ENCODE measurements at regions not wholly inside any gene's neighbourhood (a gene's known extent, or its start where the extent isn't known, plus 50 kb on each side); places are given as distances from the start of the nearest gene placed in this dataset.
"Not testable (repeated sequence)": the region's sequence is repeated elsewhere in the genome, so short reads cannot be mapped to it uniquely, and the experiment has no call there.

DNA sequence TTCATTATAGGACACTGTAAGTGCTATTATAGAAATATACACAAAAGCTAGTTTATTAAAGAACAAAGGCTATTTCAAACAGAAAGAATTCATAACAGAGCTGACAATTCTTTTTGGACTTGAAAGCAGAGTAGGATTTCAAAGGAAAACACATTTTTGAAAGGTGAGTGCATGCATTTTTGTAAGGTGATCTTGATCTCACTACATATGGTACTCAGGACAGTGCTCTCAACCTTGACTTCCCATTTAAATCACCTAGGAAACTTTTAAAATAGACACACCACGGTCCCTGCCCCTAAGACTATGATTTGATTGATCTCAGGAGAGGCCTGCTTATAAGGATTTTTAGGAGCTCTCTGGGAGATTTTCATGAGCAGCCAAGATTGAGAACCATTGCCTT lies 1362.0 kb downstream of the CDH8 start:
- 11 to 14% methylated on average over 1 of the region's 1 CpG for WGBS, 2 donors
- intact Hi-C loops (cut with DNase I; ENCODE audit: low total_unique reads), result no loop called here
- no peak for TF ChIP-seq CTCF (IDR thresholded peaks at IDR 0.05)
- no peak for TF ChIP-seq POLR2A (IDR thresholded peaks at IDR 0.05)
- DNase-seq (ENCODE audit: low spot score in 2 of 2), result no peak
- H3K4me3 ChIP-seq (ENCODE audit: low read depth, poor library complexity, severe bottlenecking), result no peak overlapping the region

DNA sequence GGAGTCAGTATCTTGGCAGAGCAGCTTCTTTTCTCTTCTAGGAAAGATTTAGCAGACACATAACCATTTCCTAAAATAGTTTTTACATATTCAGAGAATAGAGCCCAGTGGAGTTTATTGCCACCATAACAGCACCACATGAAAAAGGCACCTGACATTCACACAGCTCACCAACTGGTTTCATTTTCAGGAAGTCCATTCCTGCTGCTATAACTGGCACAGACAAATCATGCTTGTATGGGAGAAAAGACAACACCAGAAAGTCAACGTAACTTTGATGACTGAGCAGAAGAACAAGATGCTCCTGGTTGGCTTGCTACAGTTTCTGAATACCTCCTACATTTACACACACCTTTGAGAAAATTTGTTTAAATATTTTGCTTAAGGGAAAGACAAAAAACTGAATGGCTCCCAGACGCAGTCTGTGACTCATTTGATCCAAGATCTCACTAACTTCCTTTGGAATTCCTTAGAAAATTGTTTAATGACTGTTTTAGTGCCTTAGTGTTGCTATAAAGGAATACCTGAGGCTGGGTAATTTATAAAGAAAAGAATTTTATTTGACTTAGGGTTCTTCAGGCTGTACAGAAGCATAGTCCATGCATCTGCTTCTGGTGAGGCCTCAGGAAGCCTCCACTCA lies 1380.6 kb downstream of the CDH8 start:
- TF ChIP-seq CTCF (IDR thresholded peaks at IDR 0.05), result no peak
- TF ChIP-seq POLR2A (IDR thresholded peaks at IDR 0.05), result no peak
- WGBS, 2 donors, result 30 to 33% methylated on average over 2 of the region's 2 CpGs
- no peak for DNase-seq (ENCODE audit: low spot score in 2 of 2)
- intact Hi-C loops (cut with DNase I; ENCODE audit: low total_unique reads), result no loop called here
- H3K4me3 ChIP-seq (ENCODE audit: low read depth, poor library complexity, severe bottlenecking), result no peak overlapping the region

DNA sequence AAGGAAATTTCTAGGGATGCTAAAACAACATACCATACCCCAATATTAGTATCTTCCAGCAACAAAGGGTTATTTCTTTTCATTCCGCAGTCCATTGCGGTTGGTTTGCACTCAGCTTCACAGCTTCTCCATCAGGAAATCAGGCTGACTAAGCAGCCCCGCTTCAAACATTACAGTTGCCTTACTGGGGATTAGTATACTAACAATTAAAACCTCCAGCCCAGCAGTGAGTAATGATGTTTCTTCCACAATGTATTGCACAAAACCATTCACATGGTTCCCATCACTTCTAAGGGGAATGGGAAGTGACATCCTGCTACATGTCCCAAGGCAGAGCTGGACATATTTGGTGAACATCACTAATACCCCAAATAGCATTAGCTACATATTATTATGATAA lies 1384.9 kb downstream of the CDH8 start:
- 89 to 92% methylated on average over 3 of the region's 3 CpGs for WGBS, 2 donors
- intact Hi-C loops (cut with DNase I; ENCODE audit: low total_unique reads), result no loop called here
- H3K4me3 ChIP-seq (ENCODE audit: low read depth, poor library complexity, severe bottlenecking), result no peak overlapping the region
- no peak for TF ChIP-seq POLR2A (IDR thresholded peaks at IDR 0.05)
- no peak for TF ChIP-seq CTCF (IDR thresholded peaks at IDR 0.05)
- DNase-seq (ENCODE audit: low spot score in 2 of 2), result no peak

- H3K4me3 ChIP-seq (ENCODE audit: low read depth, poor library complexity, severe bottlenecking), result no peak overlapping the region
- no peak for TF ChIP-seq POLR2A (IDR thresholded peaks at IDR 0.05)
- TF ChIP-seq CTCF (IDR thresholded peaks at IDR 0.05), result no peak
- no peak for DNase-seq (ENCODE audit: low spot score in 2 of 2)
- intact Hi-C loops (cut with DNase I; ENCODE audit: low total_unique reads), result no loop called here
These were observed 1387.9 kb downstream of the CDH8 start for GRCh38 chr16:60648290-60648689.

DNA sequence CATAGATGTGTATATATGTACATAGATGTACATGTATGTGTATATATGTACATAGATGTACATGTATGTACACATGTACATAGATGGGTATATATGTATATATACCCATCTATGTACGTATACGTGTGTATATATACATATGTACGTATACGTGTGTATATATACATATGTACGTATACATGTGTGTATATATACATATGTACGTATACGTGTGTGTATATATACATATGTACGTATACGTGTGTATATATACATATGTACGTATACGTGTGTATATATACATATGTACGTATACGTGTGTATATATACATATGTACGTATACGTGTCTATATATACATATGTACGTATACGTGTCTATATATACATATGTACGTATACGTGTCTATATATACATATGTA lies 1388.8 kb downstream of the CDH8 start:
- WGBS, 2 donors, result 82 to 88% methylated on average over 19 of the region's 19 CpGs
- intact Hi-C loops (cut with DNase I; ENCODE audit: low total_unique reads); H3K4me3 ChIP-seq (ENCODE audit: low read depth, poor library complexity, severe bottlenecking); DNase-seq (ENCODE audit: low spot score in 2 of 2): not testable (repeated sequence)

DNA sequence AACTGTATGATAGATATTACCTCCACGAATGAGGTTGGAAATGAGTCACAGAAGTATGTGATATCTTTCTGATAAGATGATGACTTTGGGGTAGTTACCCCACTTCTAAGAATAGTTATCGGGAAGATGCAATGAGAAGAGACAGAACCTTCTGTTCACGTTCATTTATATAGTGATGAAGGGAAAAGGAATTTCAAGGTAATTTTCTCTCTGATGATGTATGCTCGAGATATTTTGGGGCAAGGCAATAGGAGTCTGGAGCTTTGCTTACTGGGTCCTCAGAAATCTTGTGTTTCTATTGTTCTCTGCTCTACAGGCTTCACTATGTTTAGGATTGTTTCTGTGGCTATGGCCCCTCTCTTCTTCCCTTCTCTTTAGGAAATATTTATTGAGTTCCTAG lies 1389.6 kb downstream of the CDH8 start:
- WGBS, 2 donors, result 89 to 92% methylated on average over 4 of the region's 4 CpGs
- intact Hi-C loops (cut with DNase I; ENCODE audit: low total_unique reads), result no loop called here
- no peak for TF ChIP-seq POLR2A (IDR thresholded peaks at IDR 0.05)
- no peak for TF ChIP-seq CTCF (IDR thresholded peaks at IDR 0.05)
- no peak overlapping the region for H3K4me3 ChIP-seq (ENCODE audit: low read depth, poor library complexity, severe bottlenecking)
- no peak for DNase-seq (ENCODE audit: low spot score in 2 of 2)

Measured in lower leg skin (tissue), 4 donors.